ENCODE measurements at regions not wholly inside any gene's neighbourhood (a gene's known extent, or its start where the extent isn't known, plus 50 kb on each side); places are given as distances from the start of the nearest gene placed in this dataset.

DNA sequence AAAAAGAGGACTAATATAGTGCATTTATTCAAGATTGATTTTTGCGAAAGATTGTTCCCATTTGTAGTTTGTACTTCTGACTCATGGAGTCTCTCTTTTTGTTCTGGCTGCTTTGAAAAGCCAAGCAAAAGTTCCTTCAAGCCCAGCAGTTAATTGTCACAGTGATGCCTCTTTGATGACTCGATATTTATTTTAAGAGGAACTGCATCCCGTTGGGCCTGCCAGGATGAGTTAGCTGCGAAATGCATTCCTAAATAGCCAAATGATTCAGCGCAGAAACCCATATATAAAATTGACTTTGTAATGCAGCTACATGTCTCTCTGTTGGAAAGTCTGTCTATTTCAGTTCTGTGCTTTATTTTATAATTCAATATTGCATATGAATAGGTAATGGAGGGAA lies 295.1 kb downstream of the GBA3 start:
- ChIA-PET POLR2A (ENCODE audit: unreplicated experiment) (interaction anchor here (0.7 kb wide), 1 partner anchor 18 kb away, joined by 4 read pairs; no protein-coding TSS in a partner anchor), CTCF (no interaction called here)
- TF ChIP-seq, protein P1, sequence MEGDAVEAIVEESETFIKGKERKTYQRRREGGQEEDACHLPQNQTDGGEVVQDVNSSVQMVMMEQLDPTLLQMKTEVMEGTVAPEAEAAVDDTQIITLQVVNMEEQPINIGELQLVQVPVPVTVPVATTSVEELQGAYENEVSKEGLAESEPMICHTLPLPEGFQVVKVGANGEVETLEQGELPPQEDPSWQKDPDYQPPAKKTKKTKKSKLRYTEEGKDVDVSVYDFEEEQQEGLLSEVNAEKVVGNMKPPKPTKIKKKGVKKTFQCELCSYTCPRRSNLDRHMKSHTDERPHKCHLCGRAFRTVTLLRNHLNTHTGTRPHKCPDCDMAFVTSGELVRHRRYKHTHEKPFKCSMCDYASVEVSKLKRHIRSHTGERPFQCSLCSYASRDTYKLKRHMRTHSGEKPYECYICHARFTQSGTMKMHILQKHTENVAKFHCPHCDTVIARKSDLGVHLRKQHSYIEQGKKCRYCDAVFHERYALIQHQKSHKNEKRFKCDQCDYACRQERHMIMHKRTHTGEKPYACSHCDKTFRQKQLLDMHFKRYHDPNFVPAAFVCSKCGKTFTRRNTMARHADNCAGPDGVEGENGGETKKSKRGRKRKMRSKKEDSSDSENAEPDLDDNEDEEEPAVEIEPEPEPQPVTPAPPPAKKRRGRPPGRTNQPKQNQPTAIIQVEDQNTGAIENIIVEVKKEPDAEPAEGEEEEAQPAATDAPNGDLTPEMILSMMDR (conservative IDR thresholded peaks at IDR 0.05; ENCODE audit: low read depth, low read length), result no peak
- TF ChIP-seq EZH2 (IDR thresholded peaks at IDR 0.05; ENCODE audit: low read length, unreplicated experiment) (no peak), EZH2phosphoT487 (IDR thresholded peaks at IDR 0.05; ENCODE audit: borderline replicate concordance, low read length) (no peak)
- no peaks in the 10 kb centered on the region for H3K9me2 ChIP-seq (replicated peaks; ENCODE audit: low read length)
- BruUV-seq (replicated peaks), result no TSS peak
- no peaks in the 10 kb centered on the region for H3K79me2 ChIP-seq (ENCODE audit: low read length)
- peaks cover 36% of the 10 kb centered on the region for H3K4me1 ChIP-seq (ENCODE audit: insufficient read depth, low read length)
- H3F3A ChIP-seq (ENCODE audit: low read length, unreplicated experiment), result no peaks in the 10 kb centered on the region
- peak overlapping the region; percentile 55 for H3K27ac ChIP-seq (ENCODE audit: low read length)
- H3K36me3 ChIP-seq (ENCODE audit: low read depth, low read length), result no peaks in the 10 kb centered on the region
- DNase-seq, result peak; percentile 86
- peak overlapping the region; percentile 60 for H3K4me2 ChIP-seq (ENCODE audit: low read length)
- H3K9me3 ChIP-seq (ENCODE audit: low read length), result no peaks in the 10 kb centered on the region
- ATAC-seq, result peak; percentile 85
- H4K20me1 ChIP-seq (ENCODE audit: low read length), result no peaks in the 10 kb centered on the region
- H2AFZ ChIP-seq (ENCODE audit: low read length), result peak overlapping the region; percentile 7; the same call in 1 of the 2 replicates
- H3K4me3 ChIP-seq (ENCODE audit: low read length), result no peak overlapping the region
- intact Hi-C loops (cut with micrococcal nuclease), result loop anchor here (1.0 to 10.0 kb wide), 2 partner anchors 19 to 77 kb away; no protein-coding TSS in a partner anchor
- H3K27me3 ChIP-seq (ENCODE audit: low read length), result no peaks in the 10 kb centered on the region
- no peak overlapping the region for H3K9ac ChIP-seq (ENCODE audit: low read length)

DNA sequence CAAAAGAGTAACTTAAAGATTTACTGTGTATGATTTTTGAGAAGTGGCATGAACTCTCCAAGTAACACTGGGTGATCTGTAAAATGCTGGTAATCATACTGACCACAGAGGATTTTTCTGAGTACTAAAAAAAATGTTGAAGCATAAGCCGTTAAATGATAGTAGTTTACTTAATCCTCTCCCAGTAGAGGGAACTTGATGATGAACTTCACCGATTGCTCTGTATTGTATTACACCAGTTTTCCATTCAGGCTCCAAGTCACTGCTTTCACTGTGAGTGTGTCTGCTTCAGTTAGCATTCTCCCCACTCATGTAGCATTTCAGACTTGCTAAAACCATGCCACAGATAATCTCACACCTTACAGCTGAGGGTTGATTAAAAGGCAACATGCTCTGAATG lies 294.1 kb downstream of the GBA3 start:
- no peaks in the 10 kb centered on the region for H3K36me3 ChIP-seq (ENCODE audit: low read depth, low read length)
- H3K4me3 ChIP-seq (ENCODE audit: low read length), result no peak overlapping the region
- POLR2A ChIA-PET (ENCODE audit: unreplicated experiment), result no interaction called here
- no peaks in the 10 kb centered on the region for H3K9me3 ChIP-seq (ENCODE audit: low read length)
- H3K27me3 ChIP-seq (ENCODE audit: low read length), result no peaks in the 10 kb centered on the region
- no peak for TF ChIP-seq EZH2 (IDR thresholded peaks at IDR 0.05; ENCODE audit: low read length, unreplicated experiment)
- TF ChIP-seq EZH2phosphoT487 (IDR thresholded peaks at IDR 0.05; ENCODE audit: borderline replicate concordance, low read length), result no peak
- TF ChIP-seq, protein P1 (conservative IDR thresholded peaks at IDR 0.05; ENCODE audit: low read depth, low read length), result no peak
- H3K79me2 ChIP-seq (ENCODE audit: low read length), result no peaks in the 10 kb centered on the region
- no peaks in the 10 kb centered on the region for H4K20me1 ChIP-seq (ENCODE audit: low read length)
- H3K9me2 ChIP-seq (replicated peaks; ENCODE audit: low read length), result no peaks in the 10 kb centered on the region
- no TSS peak for BruUV-seq (replicated peaks)
- intact Hi-C loops (cut with micrococcal nuclease), result loop anchor here (10.0 kb wide), 1 partner anchor 78 kb away; no protein-coding TSS in a partner anchor
- peaks cover 41% of the 10 kb centered on the region for H3K4me1 ChIP-seq (ENCODE audit: insufficient read depth, low read length)
- H2AFZ ChIP-seq (ENCODE audit: low read length), result no peak overlapping the region
- H3K9ac ChIP-seq (ENCODE audit: low read length), result no peak overlapping the region
- CTCF ChIA-PET, result no interaction called here
- ATAC-seq (peak; percentile 35; the same call in 1 of the 2 replicates), DNase-seq (no peak)
- H3K4me2 ChIP-seq (ENCODE audit: low read length), result peak overlapping the region; percentile 60
- H3K27ac ChIP-seq (ENCODE audit: low read length), result no peak overlapping the region; the same call in 1 of the 2 replicates
- no peaks in the 10 kb centered on the region for H3F3A ChIP-seq (ENCODE audit: low read length, unreplicated experiment)

DNA sequence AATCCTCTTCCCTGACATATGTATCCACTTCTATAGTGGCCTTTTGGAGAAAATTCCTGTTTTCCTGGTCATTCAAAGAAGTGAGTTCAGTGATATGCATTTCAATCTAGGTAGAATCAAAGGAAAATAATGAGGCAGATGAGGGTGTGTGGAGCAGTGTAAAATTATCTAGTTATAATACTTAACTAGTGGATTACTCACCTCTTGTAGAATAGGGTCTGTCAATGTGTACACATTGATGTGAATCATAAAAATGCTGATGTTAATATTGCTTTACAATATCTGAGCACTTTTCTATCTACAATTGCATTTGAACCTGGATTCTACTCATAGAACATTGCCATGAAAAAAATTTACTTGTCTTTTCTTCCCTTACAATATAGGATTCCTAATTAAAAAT lies 293.5 kb downstream of the GBA3 start:
- H3K4me3 ChIP-seq (ENCODE audit: low read length), result no peak overlapping the region
- H3F3A ChIP-seq (ENCODE audit: low read length, unreplicated experiment), result no peaks in the 10 kb centered on the region
- DNase-seq (peak; percentile 41), ATAC-seq (peak; percentile 51)
- CTCF ChIA-PET, result no interaction called here
- H3K4me1 ChIP-seq (ENCODE audit: insufficient read depth, low read length), result peaks cover 41% of the 10 kb centered on the region
- no peaks in the 10 kb centered on the region for H3K27me3 ChIP-seq (ENCODE audit: low read length)
- H3K79me2 ChIP-seq (ENCODE audit: low read length), result no peaks in the 10 kb centered on the region
- TF ChIP-seq, protein P1 (conservative IDR thresholded peaks at IDR 0.05; ENCODE audit: low read depth, low read length), result no peak
- no peak for TF ChIP-seq EZH2phosphoT487 (IDR thresholded peaks at IDR 0.05; ENCODE audit: borderline replicate concordance, low read length)
- no peak for TF ChIP-seq EZH2 (IDR thresholded peaks at IDR 0.05; ENCODE audit: low read length, unreplicated experiment)
- no peak overlapping the region for H3K9ac ChIP-seq (ENCODE audit: low read length)
- intact Hi-C loops (cut with micrococcal nuclease), result loop anchor here (10.0 kb wide), 1 partner anchor 79 kb away; no protein-coding TSS in a partner anchor
- no TSS peak for BruUV-seq (replicated peaks)
- H3K9me3 ChIP-seq (ENCODE audit: low read length), result no peaks in the 10 kb centered on the region
- peak overlapping the region; percentile 60 for H3K4me2 ChIP-seq (ENCODE audit: low read length)
- H4K20me1 ChIP-seq (ENCODE audit: low read length), result no peaks in the 10 kb centered on the region
- H3K9me2 ChIP-seq (replicated peaks; ENCODE audit: low read length), result no peaks in the 10 kb centered on the region
- no peak overlapping the region for H2AFZ ChIP-seq (ENCODE audit: low read length)
- POLR2A ChIA-PET (ENCODE audit: unreplicated experiment), result no interaction called here
- no peak overlapping the region for H3K27ac ChIP-seq (ENCODE audit: low read length)
- no peaks in the 10 kb centered on the region for H3K36me3 ChIP-seq (ENCODE audit: low read depth, low read length)

Data from PC-3 (cell line).